Prostate gland (tissue), 2 donors: ENCODE measurements at regions not wholly inside any gene's neighbourhood (a gene's known extent, or its start where the extent isn't known, plus 50 kb on each side); places are given as distances from the start of the nearest gene placed in this dataset.

ENCODE experiments used
- POLR2A ChIP-seq: fragments of 450-650 bp; IDR thresholded peaks from one replicate; pipeline ENCODE4 v1.6.1; 2016; ENCODE audit warnings: antibody characterized with exemption, mild to moderate bottlenecking
- POLR2AphosphoS5 ChIP-seq: sonication (generic); formaldehyde crosslinking; IDR thresholded peaks from one replicate; pipeline ENCODE4 v1.6.1; 2017; ENCODE audit warnings: antibody characterized with exemption
- TF ChIP-seq, protein P1 (sequence below), 4 experiments: fragments of 200-600 bp in 2 of 4; fragments of 450-650 bp in 2 of 4; sonication (generic) in 2 of 4; IDR thresholded peaks; 1 replicate in 3 of 4; 2 replicates in 1 of 4; pipeline ENCODE4 v1.5.1; 2016 to 2019; ENCODE audit warnings: antibody characterized with exemption in 4 of 4, mild to moderate bottlenecking in 2 of 4, moderate library complexity in 2 of 4

DNA sequence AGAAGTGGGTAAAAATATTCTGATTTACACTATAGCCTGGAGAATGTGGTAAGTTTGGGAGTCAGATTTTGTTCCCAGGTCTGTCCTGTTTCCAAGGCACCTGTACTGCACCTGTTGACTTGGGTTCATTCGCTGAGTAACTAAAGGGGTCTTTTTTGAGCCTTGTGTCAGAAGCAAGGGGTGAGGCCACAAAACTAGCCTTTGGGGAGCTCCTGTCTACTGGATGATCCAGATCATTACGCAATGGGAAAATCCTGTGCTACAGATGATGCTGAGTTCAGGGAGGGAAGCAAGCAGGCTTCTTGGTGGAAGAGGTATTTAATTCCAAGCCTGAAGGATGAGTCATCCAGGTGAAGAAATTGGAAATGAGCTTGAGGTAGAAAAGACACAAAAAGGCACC is 424.0 kb downstream of the MATN1 start:
- TF ChIP-seq, protein P1, sequence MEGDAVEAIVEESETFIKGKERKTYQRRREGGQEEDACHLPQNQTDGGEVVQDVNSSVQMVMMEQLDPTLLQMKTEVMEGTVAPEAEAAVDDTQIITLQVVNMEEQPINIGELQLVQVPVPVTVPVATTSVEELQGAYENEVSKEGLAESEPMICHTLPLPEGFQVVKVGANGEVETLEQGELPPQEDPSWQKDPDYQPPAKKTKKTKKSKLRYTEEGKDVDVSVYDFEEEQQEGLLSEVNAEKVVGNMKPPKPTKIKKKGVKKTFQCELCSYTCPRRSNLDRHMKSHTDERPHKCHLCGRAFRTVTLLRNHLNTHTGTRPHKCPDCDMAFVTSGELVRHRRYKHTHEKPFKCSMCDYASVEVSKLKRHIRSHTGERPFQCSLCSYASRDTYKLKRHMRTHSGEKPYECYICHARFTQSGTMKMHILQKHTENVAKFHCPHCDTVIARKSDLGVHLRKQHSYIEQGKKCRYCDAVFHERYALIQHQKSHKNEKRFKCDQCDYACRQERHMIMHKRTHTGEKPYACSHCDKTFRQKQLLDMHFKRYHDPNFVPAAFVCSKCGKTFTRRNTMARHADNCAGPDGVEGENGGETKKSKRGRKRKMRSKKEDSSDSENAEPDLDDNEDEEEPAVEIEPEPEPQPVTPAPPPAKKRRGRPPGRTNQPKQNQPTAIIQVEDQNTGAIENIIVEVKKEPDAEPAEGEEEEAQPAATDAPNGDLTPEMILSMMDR (IDR thresholded peaks at IDR 0.05), result no peak
- no peak for TF ChIP-seq POLR2A
- no peak for TF ChIP-seq POLR2AphosphoS5
